GM23338 (cell line): ENCODE measurements at regions not wholly inside any gene's neighbourhood (a gene's known extent, or its start where the extent isn't known, plus 50 kb on each side); places are given as distances from the start of the nearest gene placed in this dataset.

Source experiments
- CTCF ChIP-seq, 2 experiments: fragments of 200-600 bp in 1 of 2; sonication (generic) in 1 of 2; conservative IDR thresholded peaks; 2 replicates each; pipeline versions ENCODE4 v1.5.1 to v1.6.1; 2016 to 2017; ENCODE audit warnings: antibody characterized with exemption in 2 of 2, low read depth in 2 of 2, mild to moderate bottlenecking in 2 of 2, moderate library complexity in 1 of 2
- POLR2AphosphoS5 ChIP-seq: IDR thresholded peaks from 2 replicates; pipeline ENCODE4 v1.6.1; 2016; ENCODE audit warnings: antibody characterized with exemption, low read depth

- TF ChIP-seq POLR2AphosphoS5 (no peak), CTCF (conservative IDR thresholded peaks at IDR 0.05; ENCODE audit: low read depth in 2 of 2) (no peak)
Observed at GRCh38 chr4:182190306-182190705, 52.9 kb upstream of the TENM3 start.
